GM12875 (cell line): ENCODE measurements at regions not wholly inside any gene's neighbourhood (a gene's known extent, or its start where the extent isn't known, plus 50 kb on each side); places are given as distances from the start of the nearest gene placed in this dataset.

Source experiments
- H3K4me3 ChIP-seq: one replicate; pipeline ENCODE4 v1.5.1; 2011; ENCODE audit warnings: low read depth, low read length, control low read depth
- CTCF ChIP-seq: IDR thresholded peaks from 2 replicates; pipeline ENCODE4 v1.5.1; 2011; ENCODE audit warnings: low read depth, mild to moderate bottlenecking, control low read depth, inconsistent platforms, low read length, moderate library complexity, borderline replicate concordance; ENCODE audit not compliant: insufficient read depth

GRCh38 chr9:11417782-11418181 is 805.0 kb upstream of the PTPRD start:
- no peak for TF ChIP-seq CTCF
- H3K4me3 ChIP-seq = no peak overlapping the region

GRCh38 chr9:11431490-11431889 is 818.7 kb upstream of the PTPRD start:
- H3K4me3 ChIP-seq = no peak overlapping the region
- TF ChIP-seq CTCF = no peak

- H3K4me3 ChIP-seq = no peak overlapping the region
- no peak for TF ChIP-seq CTCF
Measured at GRCh38 chr9:11432361-11432760, 819.6 kb upstream of the PTPRD start.

GRCh38 chr9:11443631-11444030 is 830.8 kb upstream of the PTPRD start:
- no peak overlapping the region for H3K4me3 ChIP-seq
- TF ChIP-seq CTCF = no peak

- no peak overlapping the region for H3K4me3 ChIP-seq
- no peak for TF ChIP-seq CTCF
Measured at GRCh38 chr9:11457825-11458790, 845.3 kb upstream of the PTPRD start.

GRCh38 chr9:11469745-11470144 is 856.9 kb upstream of the PTPRD start:
- no peak overlapping the region for H3K4me3 ChIP-seq

More at GRCh38 chr9:11469745-11470144, 856.9 kb upstream of the PTPRD start:
- no peak for TF ChIP-seq CTCF
